ACHN (cell line): ENCODE measurements at regions not wholly inside any gene's neighbourhood (a gene's known extent, or its start where the extent isn't known, plus 50 kb on each side); places are given as distances from the start of the nearest gene placed in this dataset.
A peak's percentile ranks its signal among the peaks of the same experiment; 100 is the strongest.
"Not testable (repeated sequence)": the region's sequence is repeated elsewhere in the genome, so short reads cannot be mapped to it uniquely, and the experiment has no call there.

Experiments used
- DNase-seq: peaks from one replicate; pipeline ENCODE4 v3.0.0-alpha.2; 2015
- in situ Hi-C: cut with HindIII; loops from 2 replicates; pipeline ENCODE4 v1.10.0; 2017; ENCODE audit warnings: low sequenced_read_pairs, low pct_ligation_motif_present, low pct_unique_long_range_greater_than_20kb

GRCh38 chr13:99733346-99733745 lies 232.1 kb downstream of the TM9SF2 start:
- DNase-seq: no peak

GRCh38 chr13:99731747-99732146 lies 230.5 kb downstream of the TM9SF2 start:
- in situ Hi-C loops: no loop called here
- DNase-seq: no peak

More at GRCh38 chr13:99733346-99733745, 232.1 kb downstream of the TM9SF2 start:
- in situ Hi-C loops: no loop called here

DNA sequence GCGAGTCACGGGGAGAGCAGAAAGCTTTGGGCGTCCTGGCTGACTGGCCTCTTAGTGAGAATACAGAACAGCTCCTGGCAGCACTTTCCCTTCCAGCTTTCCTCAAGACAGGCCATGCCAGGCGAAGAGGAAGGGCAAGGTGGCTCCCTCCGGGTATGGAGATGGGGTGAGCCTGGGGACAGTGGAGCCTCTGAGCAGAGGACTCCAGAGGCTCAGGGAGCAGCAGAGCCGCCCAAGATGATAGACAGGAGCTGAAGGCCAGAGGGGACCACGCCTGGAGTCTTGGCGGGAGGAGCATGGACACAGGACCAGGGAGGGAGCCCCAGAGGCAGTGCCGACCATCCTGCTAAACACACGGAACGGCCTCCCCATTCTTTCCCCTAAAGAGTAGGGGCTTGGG lies 229.1 kb downstream of the TM9SF2 start:
- in situ Hi-C loops: no loop called here
- no peak for DNase-seq

- in situ Hi-C loops: no loop called here
- DNase-seq: no peak
Observed at GRCh38 chr13:99729745-99730144, 228.5 kb downstream of the TM9SF2 start.

DNA sequence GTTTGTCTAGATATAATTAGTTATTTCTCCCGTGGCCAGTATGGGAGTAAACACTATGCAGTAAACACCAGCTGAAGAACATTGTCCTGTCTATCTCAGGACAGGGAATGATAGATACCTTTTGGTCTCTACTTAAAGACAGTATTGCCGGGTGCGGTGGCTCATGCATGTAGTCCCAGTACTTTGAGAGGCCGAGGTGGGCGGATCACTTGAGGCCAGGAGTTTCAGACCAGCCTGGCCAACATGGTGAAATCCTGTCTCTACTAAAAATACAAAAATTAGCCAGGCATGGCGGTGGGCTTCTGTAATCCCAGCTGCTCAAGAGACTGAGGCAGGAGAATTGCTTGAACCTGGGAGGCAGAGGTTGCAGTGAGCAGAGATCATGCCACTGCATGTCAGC lies 226.4 kb downstream of the TM9SF2 start:
- in situ Hi-C loops, DNase-seq: not testable (repeated sequence)

GRCh38 chr13:99726282-99726894 lies 225.1 kb downstream of the TM9SF2 start:
- in situ Hi-C loops: no loop called here
- no peak for DNase-seq

GRCh38 chr13:99725644-99726043 lies 224.4 kb downstream of the TM9SF2 start:
- in situ Hi-C loops: no loop called here
- DNase-seq: no peak

- no peak for DNase-seq
- in situ Hi-C loops: no loop called here
Observed at GRCh38 chr13:99724633-99725517, 223.6 kb downstream of the TM9SF2 start.

DNA sequence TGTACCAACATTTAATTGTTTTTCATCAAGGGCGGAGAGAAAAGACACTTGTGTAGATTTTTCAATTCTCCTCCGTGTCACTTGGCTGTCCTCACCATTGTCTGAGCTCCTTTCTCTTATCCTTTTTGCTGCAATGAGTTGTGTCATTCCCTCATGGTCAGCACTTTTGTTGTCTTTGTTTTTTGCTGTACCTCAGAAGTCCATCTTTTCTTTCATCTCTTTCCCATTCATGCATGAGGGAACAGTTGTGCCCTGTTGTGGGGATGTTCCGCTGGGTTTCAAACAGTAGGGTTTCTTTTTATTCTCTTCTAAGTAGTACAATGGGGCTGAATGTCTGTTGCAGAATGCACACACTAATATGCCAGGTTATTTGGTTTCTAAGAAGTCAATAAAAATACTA lies 222.6 kb downstream of the TM9SF2 start:
- DNase-seq: no peak
- in situ Hi-C loops: no loop called here

GRCh38 chr13:99722931-99723330 lies 221.7 kb downstream of the TM9SF2 start:
- in situ Hi-C loops: no loop called here
- no peak for DNase-seq

DNA sequence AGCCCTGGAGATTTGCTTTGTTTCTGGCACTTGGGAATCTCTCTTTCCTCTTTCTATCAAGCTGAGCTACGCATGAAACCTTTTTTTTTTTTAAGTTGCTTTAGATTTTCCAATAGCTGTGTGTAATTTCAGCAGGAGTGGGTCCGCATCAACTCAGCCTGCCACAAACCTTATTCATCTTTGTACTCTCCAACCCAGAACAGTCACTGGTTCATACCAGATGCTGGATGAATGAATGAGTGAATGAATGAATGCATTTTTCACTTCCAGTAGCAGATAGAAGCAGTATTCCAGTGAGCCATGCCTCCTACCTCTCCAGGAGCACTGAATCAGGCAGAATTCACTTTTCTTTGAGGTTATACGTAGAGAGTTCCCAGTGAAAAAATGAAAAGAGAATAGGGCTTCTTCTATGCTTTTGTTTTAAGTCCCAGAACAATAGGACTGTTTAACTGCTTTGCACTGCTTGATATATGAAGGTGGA lies 221.1 kb downstream of the TM9SF2 start:
- in situ Hi-C loops: no loop called here

DNA sequence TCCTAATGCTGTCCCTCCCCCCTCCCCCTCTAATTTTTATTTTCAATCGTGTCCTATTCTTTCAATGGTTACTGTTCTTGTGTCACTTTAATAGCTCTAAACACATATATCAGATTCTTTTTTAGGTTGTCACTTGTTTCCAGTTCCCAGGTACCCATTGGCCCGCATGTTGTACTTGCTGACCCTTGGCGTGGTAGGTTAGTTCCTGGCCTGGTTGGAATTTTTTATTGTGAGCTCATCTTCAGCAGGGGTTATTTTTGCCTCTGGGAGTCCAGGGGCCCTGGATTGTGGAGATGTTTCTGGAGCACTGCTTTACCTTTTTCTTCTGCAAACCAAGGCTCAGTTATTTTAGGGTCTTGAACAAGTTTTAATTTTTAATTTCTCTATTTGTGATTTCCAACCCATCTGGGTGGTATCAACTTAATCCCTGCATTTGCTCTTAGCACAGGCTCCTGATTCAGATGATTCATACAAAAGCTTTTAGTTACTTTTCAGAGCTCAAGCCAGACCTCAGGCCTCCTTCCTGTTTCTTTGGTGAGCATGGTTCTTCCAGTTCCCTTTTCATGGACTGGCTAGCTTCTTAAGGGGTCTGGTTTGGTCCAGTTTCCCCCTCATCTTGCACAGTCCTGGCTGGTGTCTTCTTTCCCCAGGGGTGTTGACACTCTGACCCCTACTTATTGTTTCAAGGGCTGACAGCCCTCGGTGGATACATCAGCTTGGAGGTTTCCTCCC lies 220.5 kb downstream of the TM9SF2 start:
- peak; percentile 2 for DNase-seq

More for the DNA sequence above, 221.1 kb downstream of the TM9SF2 start:
- no peak for DNase-seq

DNA sequence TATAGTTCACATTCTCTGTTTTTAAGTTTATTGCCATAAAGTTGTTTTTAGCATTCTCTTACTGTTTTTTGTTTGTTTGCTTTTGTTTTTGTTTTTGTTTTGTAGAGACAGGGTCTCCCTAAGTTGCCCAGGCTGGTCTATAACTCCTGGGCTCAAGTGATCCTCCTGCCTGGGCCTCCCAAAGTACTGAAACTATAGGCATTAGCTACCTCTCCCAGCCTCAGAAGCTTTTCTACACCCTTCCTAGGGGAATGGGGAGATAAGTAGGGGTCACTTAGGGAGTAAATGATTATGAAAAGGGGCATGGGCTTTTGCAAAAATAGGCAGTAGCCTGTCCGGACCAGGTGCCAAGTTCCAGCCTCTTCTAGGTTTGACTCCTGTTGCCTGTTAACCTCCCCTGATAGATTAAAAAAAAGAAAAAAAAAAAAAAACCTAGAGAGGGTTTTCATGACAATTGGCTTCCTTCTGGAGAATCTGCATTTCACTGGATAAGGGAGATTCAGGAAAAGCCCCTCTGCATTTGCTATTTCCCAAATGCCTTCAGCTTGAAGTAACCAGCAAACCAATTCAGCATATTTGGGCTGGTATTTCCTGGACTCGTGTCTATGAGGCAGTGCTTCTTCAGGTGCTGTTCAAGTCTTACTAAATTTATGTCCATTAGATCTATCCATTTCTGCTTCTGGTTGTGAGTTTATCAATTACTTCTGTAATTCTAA lies 216.8 kb downstream of the TM9SF2 start:
- DNase-seq: no peak
- in situ Hi-C loops: no loop called here

More for the DNA sequence above, 220.5 kb downstream of the TM9SF2 start:
- in situ Hi-C loops: no loop called here

- in situ Hi-C loops: no loop called here
- no peak for DNase-seq
Observed at GRCh38 chr13:99709134-99709533, 207.9 kb downstream of the TM9SF2 start.

DNA sequence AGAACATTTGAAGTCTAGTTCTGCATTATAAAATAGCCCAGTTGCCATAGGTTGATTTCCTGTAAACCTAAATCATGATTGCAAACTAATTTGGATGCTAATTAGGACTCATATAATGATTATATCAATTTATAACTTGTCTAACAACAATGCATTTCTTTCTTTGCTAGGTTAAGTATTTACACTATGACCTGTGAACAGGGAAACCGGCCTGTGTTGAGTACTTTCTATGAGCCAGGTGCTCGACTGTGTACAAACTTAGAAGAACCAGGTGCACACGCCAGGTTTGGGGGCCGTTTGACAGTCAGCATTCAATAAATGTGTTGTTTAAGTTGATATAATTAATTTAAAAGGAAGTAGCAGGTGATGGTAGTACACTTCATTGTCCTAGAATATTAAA lies 203.1 kb downstream of the TM9SF2 start:
- in situ Hi-C loops: no loop called here
- no peak for DNase-seq

DNA sequence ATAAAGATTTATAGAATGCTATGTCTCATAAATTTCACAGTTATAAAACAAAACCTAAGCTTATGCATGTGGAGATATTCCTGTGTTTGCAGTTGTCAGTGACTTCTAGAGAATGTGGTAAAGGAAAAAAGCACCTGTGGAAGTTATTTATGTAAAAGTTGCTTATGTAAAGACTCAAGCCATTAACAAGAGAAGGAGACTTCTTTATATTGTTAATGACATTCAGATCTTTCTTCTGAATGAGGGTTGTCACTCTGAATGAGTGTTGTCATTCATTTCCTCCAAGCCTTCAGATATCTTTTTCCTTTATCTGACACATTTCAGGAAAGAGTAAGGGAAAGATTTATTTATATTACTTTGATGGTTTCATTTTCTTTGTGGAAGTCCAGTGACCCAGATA lies 202.6 kb downstream of the TM9SF2 start:
- no peak for DNase-seq
- in situ Hi-C loops: no loop called here

- no peak for DNase-seq
Observed at GRCh38 chr13:99702687-99703319, 201.5 kb downstream of the TM9SF2 start.

GRCh38 chr13:99700468-99700867 lies 199.2 kb downstream of the TM9SF2 start:
- in situ Hi-C loops: no loop called here
- DNase-seq: no peak

More at GRCh38 chr13:99702687-99703319, 201.5 kb downstream of the TM9SF2 start:
- in situ Hi-C loops: no loop called here
